Stimulated activated CD4-positive, alpha-beta T cell treated with anti-CD3 and anti-CD28 coated beads, Interleukin-1b, Interleukin-23, amount 100 ng/mL, for 48 hours (primary cell): ENCODE measurements at regions not wholly inside any gene's neighbourhood (a gene's known extent, or its start where the extent isn't known, plus 50 kb on each side); places are given as distances from the start of the nearest gene placed in this dataset.
"Not testable (repeated sequence)": the region's sequence is repeated elsewhere in the genome, so short reads cannot be mapped to it uniquely, and the experiment has no call there.

Experiments used
- DNase-seq: peaks from one replicate; pipeline ENCODE4 v3.0.0-alpha.2; 2020

DNA sequence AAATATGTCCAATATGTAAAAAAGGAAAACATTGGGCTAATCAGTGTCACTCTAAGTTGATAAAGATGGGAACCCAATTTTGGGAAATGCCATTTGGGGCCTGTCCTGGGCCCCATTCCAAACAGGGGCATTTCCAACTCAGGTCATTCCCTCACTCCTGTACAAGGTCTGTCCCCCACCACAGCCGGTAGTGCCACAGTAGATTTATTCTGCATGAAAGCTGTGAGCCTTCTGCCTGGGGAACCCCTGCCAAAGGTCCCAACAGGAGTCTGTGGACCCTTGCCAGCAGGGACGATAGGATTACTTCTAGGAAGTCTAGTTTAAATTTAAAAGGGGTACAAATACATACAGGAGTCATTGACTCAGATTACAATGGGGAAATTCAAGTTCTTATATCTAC lies 317.6 kb upstream of the GNPDA2 start:
- DNase-seq = no peak

DNA sequence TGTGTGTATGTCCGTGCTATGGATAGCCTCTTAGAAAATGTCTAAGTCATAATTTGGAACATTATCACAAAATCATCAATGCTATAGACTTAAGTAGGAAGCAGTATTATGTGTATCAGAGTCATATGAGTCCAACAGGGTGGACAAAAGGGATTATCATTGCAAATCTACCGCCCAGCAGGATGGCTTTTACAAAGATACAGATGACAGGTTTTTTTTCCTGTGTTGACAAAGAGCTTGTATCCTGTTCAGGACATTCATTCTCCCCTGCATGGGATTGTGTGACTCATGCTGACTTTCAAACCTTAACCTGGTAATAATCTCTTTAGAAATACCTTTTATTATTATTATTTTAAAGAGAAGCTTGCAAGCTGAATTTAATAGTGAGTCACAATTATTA lies 310.3 kb upstream of the GNPDA2 start:
- no peak for DNase-seq

DNA sequence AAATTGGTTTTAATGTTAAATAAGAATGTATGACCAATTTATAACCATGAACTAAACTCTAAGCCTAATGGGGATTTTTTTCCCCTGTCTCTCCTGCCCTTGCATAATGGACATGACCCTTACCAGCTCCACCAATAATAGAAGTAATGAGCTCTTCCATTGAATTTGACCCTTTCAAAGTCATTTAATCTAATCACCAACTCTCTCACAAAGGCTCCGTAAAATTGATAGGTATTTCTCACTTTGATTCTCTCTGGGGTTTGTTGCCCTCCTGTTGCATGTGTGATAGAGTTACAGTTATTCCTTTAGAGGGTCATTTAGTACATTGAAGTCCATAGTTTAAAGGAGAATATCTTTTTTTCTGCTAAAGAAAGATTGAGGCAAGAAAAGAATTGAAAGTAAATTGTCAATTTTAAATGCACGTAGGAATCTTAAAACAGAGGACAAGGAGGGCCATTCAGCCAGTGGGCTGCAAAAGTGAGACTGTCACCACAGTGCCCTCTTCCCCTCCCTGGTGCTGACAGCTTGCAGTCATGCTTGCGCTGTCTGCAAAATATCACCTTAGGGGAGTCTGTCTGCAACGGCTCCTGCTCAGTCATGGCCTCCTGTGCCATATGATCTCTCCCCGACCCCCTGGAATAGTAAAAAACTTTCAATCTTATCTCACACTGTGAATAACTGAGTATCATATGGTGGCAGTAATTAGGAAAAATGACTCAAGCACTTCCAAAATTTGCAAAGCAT lies 307.5 kb upstream of the GNPDA2 start:
- DNase-seq = no peak

DNA sequence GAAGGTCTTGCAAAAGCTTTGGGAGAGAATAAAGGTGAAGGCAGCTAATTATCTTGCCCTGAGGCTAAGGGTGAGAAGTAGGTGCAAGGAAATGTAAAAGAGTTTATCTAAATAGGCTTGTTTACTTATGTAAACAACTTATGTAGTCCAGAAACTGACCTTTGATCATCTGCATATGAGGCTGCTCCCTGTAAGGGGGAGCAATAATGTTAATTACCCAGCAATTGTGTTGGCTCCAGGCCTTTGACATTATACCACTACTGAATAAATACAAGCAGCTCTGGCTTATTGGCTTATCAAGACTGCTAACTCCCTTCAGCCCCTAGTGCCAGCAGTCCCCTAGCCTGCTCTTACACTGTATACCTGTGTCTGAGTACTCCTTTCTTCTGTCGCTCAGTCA lies 303.7 kb upstream of the GNPDA2 start:
- no peak for DNase-seq

DNA sequence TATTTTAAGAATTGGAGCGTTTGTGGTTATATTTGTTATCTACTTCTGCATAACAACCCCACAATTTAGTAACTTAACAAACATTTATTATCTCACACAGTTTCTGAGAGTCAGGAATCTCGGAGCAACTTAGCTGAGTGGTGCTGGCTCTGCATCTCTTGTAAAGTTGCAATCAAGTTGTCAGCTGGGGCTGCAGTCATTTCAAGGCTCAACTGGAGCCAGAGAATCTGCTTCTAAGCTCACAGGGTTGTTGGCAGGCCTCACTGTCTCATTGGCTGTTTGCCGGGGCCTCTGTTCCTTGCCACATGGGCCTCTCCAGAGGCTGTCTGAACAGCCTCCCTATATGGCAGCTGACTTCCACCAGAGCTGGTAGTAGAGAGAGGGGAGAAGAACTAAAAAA lies 281.2 kb upstream of the GNPDA2 start:
- DNase-seq = no peak

DNA sequence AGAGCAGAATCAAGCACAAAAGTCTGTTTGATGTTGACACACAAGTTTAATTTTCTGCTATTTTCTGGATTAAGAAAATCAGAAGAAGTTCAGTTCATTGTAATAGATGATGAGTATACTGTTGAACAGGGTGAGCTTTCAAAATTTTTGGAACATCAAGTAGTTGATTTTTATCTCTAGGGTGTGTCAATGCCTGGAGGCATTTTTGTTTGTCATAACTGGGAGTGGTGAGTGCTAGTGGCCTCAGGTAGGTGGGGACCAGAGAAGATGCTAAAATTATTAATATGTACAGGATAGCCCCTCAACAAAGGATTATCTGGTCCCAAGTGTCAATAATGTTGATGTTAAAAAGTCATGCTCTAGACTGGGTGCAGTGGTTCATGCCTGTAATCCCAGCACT lies 279.7 kb upstream of the GNPDA2 start:
- DNase-seq = no peak

DNA sequence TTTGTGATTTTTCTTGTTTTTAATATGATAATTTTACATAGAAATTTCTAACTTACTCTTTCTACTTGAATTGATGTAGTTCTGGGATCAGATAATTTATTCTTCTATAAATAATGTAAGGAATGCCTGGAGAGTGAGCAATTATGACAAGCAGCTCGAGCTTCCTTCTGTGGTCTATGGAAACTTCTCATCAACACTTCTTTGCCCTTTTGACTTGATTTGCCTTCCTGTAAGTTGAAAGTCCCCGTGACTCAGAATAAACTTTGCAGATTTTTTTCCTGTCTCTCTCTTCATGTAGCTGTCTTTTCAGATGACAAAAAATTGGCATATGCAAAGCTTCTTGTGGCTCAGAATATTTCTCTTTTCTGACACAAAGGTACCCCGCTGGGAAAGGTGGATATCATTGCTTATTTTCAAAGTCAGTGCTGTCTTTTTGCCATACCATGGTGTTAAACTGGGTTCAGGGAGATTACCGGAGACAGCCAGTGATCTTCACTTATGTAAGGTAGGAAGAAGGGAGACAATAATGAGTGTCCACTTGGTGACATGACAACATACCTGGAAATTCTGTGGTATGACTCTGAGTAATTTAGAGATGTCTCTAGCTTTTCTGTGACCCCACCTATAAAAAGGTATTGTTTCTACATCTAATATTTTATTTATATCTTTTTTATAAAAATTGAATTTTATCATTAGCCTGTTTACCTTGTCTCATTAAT lies 278.6 kb upstream of the GNPDA2 start:
- DNase-seq = no peak

DNA sequence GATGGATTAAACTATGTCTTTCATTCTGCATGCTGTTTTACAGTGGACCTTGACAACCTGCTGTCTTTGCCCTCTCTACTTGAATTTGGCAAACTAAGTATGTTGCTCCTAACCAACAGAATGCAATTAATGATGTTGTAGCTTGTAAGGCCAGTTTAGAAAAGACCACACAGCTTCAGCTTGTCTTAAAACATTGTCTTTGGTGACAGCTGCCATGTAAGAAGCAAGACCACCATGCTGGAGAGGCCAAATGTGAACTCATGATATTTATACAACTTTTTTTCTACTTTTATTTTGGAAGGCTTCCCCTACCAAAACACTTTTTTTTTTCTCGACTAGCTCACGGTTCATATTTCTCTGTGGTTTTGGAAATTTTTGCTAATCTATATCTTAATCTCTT lies 278.0 kb upstream of the GNPDA2 start:
- no peak for DNase-seq

DNA sequence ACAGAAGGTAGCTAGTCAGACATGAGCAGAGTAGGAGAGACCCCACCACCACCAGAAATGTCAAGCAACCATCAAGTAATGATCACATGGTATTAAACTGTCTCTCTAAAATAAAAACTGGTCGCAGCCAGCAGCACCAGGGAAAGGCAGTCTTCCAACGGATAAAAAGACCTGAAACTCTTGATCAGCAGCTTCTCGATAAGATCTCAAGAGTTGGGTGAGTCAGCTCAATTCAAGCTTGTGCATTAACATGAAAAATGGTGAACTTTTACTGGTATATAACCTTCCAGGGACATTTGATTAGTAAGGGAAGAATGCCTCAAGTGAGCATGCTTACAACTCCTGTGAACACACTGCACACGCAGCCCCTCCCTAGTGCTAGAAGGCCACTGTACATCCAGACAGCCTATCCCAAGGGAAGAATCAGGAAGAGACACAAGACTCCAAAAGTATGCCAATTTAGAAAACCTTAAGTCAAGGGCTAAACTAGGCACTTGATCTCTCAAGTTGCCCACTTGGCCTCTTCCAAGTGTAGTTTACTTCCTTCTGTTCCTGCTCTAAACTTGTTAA lies 270.0 kb upstream of the GNPDA2 start:
- DNase-seq = no peak

DNA sequence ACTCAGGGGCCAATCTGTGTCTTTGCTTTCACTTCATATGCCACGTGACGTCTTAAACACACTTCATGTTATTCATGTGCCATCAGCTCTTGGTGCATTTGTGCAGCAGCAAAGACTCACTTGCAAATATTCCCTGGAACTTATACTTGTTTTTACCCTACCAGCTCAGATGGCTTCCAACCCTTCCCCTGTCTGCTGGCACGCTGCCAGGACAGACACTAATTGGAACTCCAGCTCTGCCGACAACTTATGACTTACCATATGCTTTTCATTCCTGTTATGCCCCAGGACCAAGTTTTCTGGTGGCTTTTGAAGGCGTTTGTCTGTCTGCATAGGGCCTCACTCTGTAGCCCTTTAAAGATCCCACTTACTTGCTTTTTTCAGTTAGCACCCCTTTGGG lies 261.7 kb upstream of the GNPDA2 start:
- no peak for DNase-seq

DNA sequence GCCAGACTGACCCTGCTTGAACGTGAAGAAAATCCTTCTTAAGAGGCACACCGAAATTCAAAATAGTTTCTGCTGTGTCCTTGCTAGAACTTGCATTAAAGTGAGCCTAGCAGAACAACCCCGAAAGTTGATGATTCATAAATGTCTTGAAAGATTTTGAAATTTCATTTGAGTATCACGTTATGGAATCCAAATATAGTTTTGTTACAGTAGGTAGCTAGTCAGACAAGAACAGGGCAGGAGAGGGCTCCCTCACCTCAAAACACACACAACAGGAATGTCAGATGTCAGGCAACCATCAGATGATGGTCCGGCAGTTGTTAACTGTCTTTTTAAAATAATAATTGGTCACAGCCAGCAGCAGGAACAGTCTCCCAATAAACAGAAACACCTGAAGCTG lies 259.6 kb upstream of the GNPDA2 start:
- no peak for DNase-seq

DNA sequence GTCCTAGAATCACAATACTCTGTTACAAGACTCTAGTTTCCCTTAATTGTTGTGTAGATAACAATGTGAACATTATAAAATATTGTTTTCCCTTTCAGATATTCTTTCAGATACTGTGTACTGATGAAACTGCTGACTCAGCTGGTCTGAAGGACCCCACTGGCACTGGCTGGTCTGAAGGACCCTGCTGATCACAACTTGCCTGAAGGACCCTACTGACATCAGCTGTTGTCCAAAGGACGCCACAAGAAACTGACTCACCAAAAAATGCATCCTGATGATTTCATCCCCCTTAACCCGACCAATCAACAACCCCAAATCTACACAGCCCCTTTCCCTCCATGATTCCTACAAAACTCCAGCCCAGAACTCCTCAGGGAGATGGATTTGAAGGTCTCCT lies 258.8 kb upstream of the GNPDA2 start:
- no peak for DNase-seq

DNA sequence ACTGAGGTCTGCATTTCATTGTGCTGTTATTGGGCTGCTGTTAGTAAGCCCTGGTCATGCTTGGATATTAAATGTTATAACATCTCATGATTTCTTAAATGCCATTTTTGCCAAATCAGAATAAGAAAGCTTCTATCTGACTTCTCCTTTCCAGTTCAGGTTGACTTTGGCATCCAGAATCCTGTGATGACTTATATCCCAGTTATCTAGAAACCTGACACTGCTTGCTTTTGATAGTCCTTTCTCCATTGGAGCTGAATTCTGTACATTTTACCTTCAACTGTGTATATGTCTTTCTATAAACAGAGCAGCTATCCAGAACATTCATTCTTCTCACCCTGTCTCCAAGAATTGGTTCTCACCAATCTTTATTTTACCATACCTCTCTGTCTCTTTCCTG lies 257.7 kb upstream of the GNPDA2 start:
- no peak for DNase-seq

DNA sequence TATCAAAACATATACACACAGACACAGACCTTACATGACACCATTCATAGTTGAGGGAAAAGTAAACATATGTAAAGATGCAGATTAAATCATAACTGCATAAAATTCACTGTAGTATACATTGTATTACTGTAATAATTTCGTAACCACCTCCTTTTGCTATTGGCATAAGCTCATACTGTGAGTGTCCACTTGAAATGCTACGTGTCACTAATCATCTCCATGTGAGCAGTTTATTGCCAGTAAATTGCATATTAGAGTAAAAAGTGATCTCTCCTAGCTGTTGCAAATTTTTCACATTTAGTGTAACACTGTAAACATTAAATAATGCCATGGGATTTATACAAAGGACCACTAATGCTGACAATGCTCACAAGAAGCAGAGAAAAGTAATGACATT lies 256.7 kb upstream of the GNPDA2 start:
- DNase-seq = no peak

DNA sequence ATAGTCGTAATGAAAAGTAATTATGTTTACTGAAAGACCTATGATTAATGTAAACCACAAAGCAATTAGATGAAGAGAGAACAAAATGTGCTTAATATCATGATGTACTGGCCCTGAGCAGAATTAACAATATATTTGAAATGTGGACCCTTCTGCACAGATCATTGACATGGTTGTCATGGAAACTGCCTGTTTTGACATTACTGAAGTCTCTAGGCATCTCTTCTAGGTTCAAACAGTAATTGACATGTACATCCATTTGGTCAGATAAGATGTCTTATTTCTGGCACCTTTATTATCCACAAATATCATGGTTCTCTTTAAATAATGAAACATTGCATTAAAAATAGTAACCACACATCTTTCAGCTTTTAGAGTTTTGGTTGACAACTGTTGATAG lies 251.7 kb upstream of the GNPDA2 start:
- DNase-seq = no peak

DNA sequence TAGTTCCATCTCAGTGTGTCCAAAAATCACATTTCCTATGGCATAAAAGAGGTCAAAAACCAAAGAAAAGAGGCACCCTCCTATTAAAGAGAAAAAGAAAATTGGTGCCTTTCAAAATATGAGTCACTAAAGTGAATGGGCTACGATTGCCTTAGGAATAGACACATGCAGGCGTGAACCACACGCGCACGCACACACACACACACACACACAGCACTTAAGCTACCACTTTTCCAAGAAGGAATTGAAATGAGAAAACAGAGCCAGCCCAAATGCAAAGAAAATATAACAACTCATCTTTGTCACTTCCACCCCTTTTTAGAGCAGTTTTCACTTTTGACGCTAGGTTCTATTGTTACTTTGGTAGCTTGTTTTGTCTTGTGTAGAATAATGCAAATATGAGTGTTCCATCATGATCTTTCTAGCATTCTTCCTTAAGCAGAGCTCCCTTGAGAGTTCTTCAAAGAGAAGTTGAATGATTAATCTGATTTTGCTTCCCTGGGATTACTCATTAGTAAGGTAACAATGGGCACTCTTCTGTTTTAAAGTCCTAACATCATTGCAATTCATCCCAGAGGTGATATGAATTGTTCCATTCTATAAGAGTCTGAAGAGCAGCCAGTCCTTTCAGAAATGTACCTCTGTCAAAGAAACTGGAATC lies 239.2 kb upstream of the GNPDA2 start:
- no peak for DNase-seq

DNA sequence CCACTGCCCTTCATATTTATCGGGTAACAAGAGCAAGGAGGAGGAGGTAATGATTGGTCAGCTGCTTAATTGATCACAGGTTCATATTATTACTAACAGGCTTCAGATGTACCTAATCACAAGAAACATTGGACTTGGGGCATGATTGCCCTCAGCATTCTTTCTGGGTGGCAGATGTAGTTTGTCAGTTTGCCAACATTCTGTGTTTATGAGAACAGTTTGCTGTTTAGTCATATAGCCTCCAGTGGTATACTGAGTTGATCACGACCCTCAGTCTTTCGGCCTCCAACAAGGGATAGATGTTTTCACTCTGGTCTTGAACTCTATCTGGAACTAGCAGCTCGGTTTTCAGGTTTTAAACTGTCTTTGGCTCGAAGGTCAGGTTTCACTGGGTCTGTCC lies 237.7 kb upstream of the GNPDA2 start:
- not testable (repeated sequence) for DNase-seq

DNA sequence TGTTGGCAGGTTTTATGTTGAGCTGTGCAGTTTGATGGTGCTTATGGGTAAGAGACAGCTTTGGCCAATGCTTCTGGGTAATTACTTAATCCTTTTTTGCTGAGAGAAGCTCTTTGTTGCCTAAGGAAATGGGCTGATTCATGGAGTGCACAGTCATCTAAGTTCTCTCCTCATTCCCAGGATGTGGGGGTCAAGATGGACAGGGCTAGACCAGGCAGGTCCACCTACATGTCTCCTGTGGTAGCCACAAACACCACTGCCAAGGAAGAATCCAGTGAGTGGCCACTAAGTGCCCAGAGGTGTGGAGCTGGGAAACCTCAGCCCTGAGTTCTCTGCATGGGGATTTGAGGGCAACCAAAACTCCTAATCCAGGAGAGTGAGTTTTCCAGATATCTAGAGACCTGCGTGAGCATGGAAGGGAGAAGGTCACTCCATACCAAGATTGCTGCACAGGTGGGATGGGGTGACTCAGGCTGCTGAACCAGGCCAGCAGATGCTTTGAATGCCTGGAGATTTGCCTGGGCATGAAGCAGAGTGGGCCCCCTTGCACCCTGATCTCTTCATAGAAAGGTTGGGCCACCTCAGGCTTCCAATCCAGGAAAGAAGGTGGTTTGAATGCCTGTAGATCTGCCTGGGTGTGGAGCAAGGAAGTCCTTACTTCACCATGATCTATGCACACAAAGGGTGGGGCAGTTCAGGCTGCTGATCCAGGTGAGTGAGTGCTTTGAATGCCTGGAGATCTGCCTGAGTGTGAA lies 234.8 kb upstream of the GNPDA2 start:
- no peak for DNase-seq

DNA sequence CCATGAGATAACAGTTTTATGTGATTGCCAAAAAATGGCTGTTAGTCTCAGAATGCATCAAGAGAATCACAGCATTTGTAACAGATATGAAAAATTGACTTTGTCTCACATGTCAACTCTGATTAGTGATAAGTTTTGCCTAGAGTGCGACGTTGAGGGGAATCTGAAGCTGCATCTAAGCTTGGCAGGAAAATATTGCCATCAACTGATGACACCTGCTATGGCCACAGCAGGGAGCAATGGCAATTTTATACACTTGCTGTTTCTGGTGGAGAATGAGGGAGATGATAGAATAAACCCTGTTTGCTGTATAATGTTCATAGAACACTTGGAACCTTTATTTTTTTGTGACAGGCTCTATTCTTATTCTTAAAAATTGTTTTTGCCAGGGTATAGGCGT lies 205.4 kb upstream of the GNPDA2 start:
- no peak for DNase-seq

DNA sequence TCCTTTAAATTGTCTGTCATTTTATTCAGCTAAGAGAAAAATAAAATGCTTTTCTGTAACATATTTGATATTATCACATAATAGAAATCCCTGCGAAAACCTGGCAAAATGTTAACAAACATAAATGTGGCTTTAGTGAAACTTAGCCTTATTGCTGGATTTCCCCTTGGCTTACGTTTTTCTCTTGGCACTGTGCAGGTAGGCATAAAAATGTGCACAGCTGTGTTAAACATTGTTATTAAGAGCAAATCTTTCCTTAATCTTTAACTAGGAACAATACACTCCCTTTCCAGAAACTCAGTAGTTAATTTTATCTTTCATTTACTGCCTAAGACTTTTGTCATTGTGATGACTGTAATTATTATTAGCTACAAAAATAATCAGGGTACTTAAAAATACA lies 202.4 kb upstream of the GNPDA2 start:
- no peak for DNase-seq

DNA sequence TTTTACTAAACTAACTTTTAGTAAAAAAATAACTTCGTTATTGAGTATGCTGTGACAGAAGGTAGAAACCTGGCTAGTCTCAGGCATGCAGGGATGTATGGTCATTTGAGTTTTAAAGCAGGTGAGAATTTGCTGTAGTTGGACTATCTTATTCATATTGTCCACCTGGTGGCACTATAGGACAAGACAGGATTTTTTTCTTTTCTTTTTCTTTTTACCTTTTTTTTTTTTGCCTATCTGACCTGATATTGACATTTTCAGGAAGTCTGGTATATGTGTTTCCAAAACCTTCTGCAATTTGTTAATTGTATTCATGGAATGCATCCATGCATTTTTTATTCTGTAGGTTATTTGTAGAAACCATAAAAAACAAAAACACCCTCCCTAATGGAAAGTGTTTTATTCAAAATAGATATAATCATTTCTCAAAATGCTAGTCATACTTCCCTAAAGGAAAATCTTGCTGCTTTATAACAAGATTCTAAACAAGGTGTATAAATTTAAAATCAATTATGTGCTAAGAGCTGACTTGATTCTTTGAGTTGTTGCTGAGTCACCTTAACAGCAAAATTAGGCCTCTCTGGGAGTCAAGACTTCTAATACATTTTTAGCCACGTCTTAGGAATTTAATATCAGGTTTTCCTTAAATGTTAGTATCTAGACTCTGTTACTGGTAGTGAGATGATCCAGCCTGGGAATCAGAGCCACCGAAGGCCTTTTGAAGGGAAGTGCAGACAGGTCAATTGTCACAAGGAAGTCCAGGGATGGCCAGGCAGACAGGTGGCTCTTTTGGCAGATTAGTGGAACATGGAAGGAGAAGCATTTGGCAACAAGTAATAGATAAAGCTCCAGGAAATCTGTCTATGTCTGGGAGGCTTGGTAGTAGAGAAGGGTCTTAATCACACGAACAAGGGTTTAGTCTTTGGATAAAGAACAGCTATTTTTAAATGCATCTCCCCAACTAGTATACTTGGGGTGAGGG lies 201.3 kb upstream of the GNPDA2 start:
- no peak for DNase-seq

DNA sequence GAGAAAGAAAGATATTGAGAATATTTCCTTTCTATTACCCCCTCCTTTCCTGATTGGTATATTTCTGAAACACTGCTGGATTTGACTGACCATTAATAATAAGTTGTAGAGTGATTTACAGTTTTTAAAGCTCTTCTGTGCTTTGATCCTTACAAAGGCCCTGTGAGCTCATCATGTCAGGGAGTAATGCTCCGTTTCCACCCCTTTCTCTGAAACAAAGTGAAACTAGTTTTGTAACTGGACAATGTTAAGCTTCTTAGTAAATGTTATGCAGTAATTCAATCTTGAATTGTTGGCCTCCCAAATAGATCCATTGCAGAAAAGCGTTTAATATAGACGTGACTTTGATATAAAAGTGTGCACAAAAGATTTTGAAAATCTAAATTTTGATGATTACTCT lies 190.1 kb upstream of the GNPDA2 start:
- DNase-seq = no peak
